ENCODE measurements at regions not wholly inside any gene's neighbourhood (a gene's known extent, or its start where the extent isn't known, plus 50 kb on each side); places are given as distances from the start of the nearest gene placed in this dataset.

DNA sequence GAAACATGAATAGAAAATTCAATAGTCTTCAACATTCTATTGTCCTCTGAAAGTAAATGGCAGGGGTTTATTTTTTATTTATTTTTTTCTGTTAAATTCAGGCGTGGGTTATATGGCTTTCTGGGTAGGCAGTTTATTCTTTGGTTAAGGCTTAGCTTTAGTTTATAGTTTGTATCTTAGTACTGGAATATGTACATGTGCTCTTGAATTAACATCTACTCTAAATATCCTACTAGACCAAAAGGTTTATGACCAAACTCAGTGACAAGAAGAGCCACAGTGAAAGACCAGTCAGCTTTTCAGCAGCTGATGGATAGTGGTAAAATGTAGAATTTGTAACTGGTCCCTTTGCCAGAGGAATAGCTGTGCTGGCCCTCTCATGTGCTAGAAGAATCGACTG, 62.0 kb upstream of the DAB2 start:
- no peak for DNase-seq

DNA sequence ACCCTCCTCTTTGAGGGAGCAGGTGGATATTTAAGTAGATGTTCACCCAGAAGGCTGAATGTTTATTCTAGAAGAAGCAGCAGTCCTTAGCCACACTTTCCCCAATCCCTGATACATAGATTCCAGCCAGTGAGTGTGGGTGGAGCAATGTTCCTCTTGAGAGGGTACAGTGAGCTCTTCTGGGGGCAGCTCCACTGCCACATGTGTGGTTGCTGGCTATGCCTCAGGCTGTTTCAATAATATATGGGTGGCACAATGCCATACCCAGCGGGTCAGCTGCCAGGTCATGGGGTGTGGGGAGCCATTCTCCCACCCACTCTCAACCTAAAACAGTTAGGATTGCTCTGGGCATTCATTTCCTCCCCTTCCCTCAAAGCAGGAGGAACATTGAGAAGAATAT, 61.6 kb upstream of the DAB2 start:
- no peak for DNase-seq

DNA sequence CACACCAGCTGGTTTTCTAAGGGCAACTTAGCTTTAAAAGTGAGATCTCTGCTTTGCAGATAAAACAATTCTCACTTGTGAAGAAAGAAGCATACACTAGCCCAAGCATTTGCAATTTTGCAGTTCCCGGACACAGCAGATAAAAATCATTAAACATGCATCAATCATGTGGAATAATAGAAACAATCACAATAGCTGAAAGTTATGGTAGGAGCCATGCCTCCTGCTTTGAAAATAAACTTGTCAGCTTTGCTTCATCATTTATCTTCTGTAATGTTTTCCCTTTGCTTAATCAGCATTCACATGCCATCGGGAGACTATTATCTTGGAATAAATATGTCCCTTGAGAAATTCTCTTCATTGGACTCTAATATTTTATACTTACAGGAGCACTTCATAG, 60.3 kb upstream of the DAB2 start:
- no peak for DNase-seq

DNA sequence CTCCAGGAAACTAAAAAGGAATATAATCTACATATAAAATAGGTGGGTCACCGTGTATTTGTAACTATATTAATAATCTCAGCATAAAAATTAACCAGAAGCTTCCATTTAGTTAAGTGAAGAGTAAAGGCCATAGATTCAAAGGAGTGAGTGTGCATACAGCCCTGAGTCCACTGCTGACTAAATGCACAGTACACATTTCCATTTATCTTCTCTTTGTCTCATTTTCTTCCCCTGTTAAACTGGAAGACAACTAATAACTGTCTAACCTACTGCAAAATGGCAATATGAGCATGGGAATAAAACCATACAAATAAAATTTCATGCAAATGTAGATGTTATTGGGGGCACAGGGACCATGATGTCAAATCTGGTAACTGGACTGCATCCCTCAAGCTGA, 59.9 kb upstream of the DAB2 start:
- DNase-seq = no peak

DNA sequence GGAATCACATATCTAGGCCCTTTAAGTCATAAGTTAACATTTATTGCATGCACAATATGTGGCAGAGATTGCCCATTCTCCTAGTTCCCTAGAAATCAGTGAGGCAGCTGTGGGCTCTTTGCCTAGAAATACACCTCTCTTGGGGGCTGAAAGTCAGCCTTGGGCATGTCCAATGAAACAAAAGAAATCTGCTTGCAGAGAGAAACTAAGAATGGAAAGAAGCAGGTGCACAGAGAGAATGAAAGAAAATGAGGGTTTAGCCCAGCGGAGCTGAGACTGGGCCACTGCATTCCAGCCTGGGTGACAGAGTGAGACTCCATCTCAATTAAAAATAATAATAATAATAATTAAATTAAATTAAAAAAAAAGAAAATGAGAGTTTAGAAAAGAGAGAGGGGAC, 57.3 kb upstream of the DAB2 start:
- DNase-seq = no peak

- no peak for DNase-seq
Measured at GRCh38 chr5:39479537-39479936, 54.8 kb upstream of the DAB2 start.

DNA sequence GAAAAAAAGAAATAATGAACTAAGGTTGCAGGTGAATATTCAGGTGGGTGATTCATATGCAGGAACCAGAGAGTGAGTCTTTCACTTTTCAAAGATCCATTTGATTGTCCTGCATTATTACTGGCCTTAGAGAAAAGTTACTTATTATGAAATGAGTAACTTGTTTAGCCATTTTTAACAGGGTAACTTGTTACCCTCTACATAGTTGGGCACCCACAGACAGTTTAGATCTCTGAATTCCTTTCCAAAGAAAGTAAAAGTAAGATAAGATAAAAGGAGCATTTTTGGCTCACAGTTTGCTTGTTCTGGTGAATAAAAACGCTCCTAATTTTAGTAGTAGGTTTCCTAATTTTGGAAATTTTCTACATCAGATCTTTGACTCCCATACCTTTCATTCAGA, 54.1 kb upstream of the DAB2 start:
- no peak for DNase-seq

DNA sequence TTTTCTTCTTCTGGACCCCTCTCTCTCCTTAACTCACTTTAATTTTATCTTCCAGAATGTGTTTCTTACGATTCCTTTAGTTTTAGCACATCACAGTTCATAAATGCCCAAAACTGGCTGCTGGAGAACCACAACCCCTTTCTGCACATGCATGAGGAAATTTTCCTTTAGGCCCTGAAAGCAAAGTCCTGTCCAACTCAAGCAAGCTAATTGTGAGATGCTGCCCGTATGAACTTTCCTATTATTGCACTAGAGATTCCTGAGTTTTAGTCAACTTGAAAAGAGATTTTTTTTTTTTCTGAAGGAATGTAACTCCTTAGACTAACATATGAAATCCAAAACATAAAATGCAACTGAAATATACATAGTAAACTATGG, 52.1 kb upstream of the DAB2 start:
- no peak for DNase-seq

DNA sequence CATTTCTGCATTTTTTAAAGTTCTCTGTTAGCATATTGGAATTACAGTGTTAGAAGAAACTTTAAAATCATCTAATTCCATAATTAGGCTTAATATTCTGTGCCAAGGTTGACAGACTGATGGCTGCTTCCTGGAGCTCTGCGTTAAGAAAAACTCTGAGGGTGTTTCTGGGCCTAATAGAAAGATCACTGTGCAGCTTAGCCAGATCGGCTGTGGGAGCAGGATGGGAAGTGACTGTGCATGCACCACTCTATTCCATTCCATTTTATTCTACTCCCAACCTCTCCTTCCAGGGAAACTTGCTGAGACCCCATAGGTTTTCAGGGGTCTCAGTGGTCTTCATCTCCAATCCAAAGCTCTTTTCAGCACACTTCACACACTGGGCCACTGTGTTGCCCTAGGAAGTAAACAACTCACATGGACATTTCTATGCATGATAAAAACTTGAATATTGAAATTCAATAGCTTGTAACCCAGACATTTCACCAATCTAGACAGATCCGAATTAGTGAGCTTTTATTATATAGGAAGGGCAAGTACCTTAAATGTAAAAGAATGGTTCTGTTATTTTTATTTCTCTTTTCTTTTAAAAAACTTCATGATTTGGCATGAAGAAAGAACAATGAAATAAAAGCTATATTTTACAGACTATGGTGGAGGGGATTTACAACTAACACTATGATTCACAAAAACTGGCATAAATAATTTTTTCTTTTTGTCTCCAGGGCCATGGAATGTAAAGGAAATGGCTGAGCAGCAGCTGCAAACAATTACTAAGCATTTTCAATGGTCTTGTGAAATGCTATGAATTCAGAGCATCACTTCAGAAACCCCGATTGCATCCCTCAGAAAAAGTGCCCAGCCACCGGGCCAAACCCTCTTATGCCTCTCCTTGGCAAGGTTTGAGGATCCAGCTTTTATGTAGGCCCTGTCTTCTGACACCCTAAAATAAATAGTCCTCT, 51.4 kb upstream of the DAB2 start:
- DNase-seq = no peak

DNA sequence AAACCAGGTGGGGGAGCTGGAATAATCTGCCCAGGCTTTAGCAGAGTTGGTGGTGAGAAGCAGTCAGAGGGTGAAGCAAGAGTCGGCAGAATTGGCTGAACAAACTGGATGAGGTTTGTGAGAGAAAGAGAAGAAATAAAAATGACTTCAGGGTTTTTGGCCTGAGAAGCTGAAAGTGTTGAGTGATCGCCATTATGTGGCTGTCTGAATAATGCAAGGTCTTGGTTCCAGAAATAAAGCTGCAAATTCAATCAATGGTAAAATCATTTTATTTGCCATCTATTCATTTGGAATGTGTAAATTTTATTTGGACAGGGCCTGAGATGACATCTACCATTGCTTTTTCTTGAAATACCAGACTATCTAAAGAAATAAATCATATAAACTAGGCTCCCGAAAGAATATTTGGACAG, 50.4 kb upstream of the DAB2 start:
- DNase-seq = no peak

Measured in OCI-M1 (cell line).